Keratinocyte (primary cell): ENCODE measurements at regions not wholly inside any gene's neighbourhood (a gene's known extent, or its start where the extent isn't known, plus 50 kb on each side); places are given as distances from the start of the nearest gene placed in this dataset.

ENCODE experiments used
- EZH2 ChIP-seq: IDR thresholded peaks from one replicate; pipeline ENCODE4 v1.6.1; 2012; ENCODE audit warnings: inconsistent platforms, mild to moderate bottlenecking, low read length, moderate library complexity
- TF ChIP-seq, protein P1 (sequence below), 3 experiments: IDR thresholded peaks in 1 of 3; conservative IDR thresholded peaks in 1 of 3; optimal IDR thresholded peaks in 1 of 3; 2 replicates in 2 of 3; 3 replicates in 1 of 3; pipeline versions ENCODE3 to v1.5.1; 2011; ENCODE audit warnings: low read length in 3 of 3, mild to moderate bottlenecking in 3 of 3, moderate library complexity in 2 of 3, control low read depth in 1 of 3, inconsistent platforms in 1 of 3; ENCODE audit not compliant: insufficient read depth in 2 of 3; ENCODE audit errors: extremely low read depth in 1 of 3

DNA sequence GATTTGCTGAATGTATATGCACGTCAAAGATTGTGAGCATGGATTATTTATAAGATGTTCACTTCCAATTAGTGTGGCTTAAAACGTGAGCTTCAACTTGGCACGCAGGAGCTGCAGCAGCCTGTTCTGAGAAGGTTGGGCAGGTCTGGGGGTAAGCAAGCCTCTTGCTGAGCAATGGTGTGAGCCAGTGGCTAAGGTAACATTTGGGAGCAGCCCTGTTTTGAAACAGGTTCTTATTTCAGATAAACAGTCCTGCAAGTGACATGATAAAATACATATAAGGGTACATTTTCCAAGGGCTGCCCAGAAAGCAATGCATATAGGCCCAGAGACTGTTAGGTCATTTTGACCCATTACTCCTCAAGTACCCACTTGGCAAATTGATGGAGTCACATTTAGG lies 415.3 kb downstream of the ZNF521 start:
- TF ChIP-seq, protein P1, sequence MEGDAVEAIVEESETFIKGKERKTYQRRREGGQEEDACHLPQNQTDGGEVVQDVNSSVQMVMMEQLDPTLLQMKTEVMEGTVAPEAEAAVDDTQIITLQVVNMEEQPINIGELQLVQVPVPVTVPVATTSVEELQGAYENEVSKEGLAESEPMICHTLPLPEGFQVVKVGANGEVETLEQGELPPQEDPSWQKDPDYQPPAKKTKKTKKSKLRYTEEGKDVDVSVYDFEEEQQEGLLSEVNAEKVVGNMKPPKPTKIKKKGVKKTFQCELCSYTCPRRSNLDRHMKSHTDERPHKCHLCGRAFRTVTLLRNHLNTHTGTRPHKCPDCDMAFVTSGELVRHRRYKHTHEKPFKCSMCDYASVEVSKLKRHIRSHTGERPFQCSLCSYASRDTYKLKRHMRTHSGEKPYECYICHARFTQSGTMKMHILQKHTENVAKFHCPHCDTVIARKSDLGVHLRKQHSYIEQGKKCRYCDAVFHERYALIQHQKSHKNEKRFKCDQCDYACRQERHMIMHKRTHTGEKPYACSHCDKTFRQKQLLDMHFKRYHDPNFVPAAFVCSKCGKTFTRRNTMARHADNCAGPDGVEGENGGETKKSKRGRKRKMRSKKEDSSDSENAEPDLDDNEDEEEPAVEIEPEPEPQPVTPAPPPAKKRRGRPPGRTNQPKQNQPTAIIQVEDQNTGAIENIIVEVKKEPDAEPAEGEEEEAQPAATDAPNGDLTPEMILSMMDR (optimal IDR thresholded peaks at IDR 0.05 in 1 of 3, IDR thresholded peaks at IDR 0.05 in 1 of 3, conservative IDR thresholded peaks at IDR 0.05 in 1 of 3; ENCODE audit: extremely low read depth in 1 of 3, insufficient read depth in 2 of 3, low read length in 3 of 3) = no peak
- no peak for TF ChIP-seq EZH2
